GM12878 (cell line): ENCODE measurements at regions not wholly inside any gene's neighbourhood (a gene's known extent, or its start where the extent isn't known, plus 50 kb on each side); places are given as distances from the start of the nearest gene placed in this dataset.

Experiments
- ATAC-seq: fragments of 200-7000 bp; cut with Tn5 transposase; 3 replicates; pipeline ENCODE4 v1.9.1; 2020; ENCODE audit warnings: mild to moderate bottlenecking, moderate library complexity
- BruUV-seq: library from RNA; stranded (reverse); fragments of 400-500 nt; replicated peaks from 2 replicates; lab custom pipeline; 2021; lab: Mats Ljungman, UMichigan
- CTCF ChIA-PET: fragments of 300-600 bp; sonication (Branson Sonifier 250); formaldehyde crosslinking; extraction: SDS; loops from one replicate; lab custom pipeline; 2021; ENCODE audit warnings: inconsistent platforms; lab: Yijun Ruan, JAX
- POLR2A ChIA-PET: fragments of 350-600 bp; formaldehyde crosslinking; extraction: SDS; loops from one replicate; lab custom pipeline; 2021; ENCODE audit warnings: inconsistent platforms; lab: Charles Lee
- RAD21 ChIA-PET: fragments of 300-600 bp; sonication (Branson Sonifier 250); formaldehyde crosslinking; loops from one replicate; lab custom pipeline; 2023; ENCODE audit warnings: antibody characterized with exemption; ENCODE audit not compliant: unreplicated experiment; lab: Charles Lee
- SMC1A ChIA-PET: fragments of 300-600 bp; sonication (Branson Sonifier 250); formaldehyde crosslinking; loops from one replicate; lab custom pipeline; 2023; ENCODE audit not compliant: unreplicated experiment, uncharacterized antibody; lab: Charles Lee
- DNase-seq: peaks from one replicate; pipeline ENCODE4 v3.0.0-alpha.2; 2011; ENCODE audit warnings: low read depth, low spot score
- FAIRE-seq: peaks from 3 replicates; lab custom pipeline; 2011; peaks lifted over from hg19 to GRCh38; lab: Jason Lieb, UNC
- H2AFZ ChIP-seq: 2 replicates; pipeline ENCODE4 v1.6.0; 2011; ENCODE audit warnings: low read depth, low read length, control low read depth; ENCODE audit not compliant: control insufficient read depth
- H3K27ac ChIP-seq: 2 replicates; pipeline ENCODE4 v1.5.1; 2011; ENCODE audit warnings: control low read depth; ENCODE audit not compliant: control insufficient read depth, insufficient read depth
- H3K27me3 ChIP-seq, 2 experiments: replicated peaks in 1 of 2; 2 replicates each; pipeline versions ENCODE4 v1.6.0 to v1.6.1; 2011; ENCODE audit warnings: low read length in 1 of 2; ENCODE audit not compliant: control insufficient read depth in 2 of 2, insufficient read depth in 2 of 2
- H3K36me3 ChIP-seq, 2 experiments: 2 replicates each; pipeline ENCODE4 v1.5.1; 2011; ENCODE audit warnings: low read length in 1 of 2; ENCODE audit not compliant: control insufficient read depth in 2 of 2, insufficient read depth in 2 of 2
- H3K4me1 ChIP-seq: 2 replicates; pipeline ENCODE4 v1.6.1; 2011; ENCODE audit warnings: mild to moderate bottlenecking, low read length, moderate library complexity, mixed read lengths; ENCODE audit not compliant: control insufficient read depth, insufficient read depth
- H3K4me2 ChIP-seq: 2 replicates; pipeline ENCODE4 v1.6.0; 2011; ENCODE audit warnings: control low read depth; ENCODE audit not compliant: control insufficient read depth, insufficient read depth
- H3K4me3 ChIP-seq: fragments of 200-600 bp; sonication (generic); 2 replicates; pipeline ENCODE4 v1.5.1; 2016
- H3K79me2 ChIP-seq: 2 replicates; pipeline ENCODE4 v1.6.0; 2011; ENCODE audit warnings: low read length; ENCODE audit not compliant: control insufficient read depth, insufficient read depth
- H3K9ac ChIP-seq: 2 replicates; pipeline ENCODE4 v1.8.0; 2011; ENCODE audit warnings: low read length, control low read depth, mixed read lengths; ENCODE audit not compliant: control insufficient read depth, insufficient read depth
- H3K9me3 ChIP-seq: replicated peaks from 3 replicates; pipeline ENCODE4 v1.5.1; 2011; ENCODE audit warnings: mild to moderate bottlenecking, low read length; ENCODE audit not compliant: control insufficient read depth, insufficient read depth
- H4K20me1 ChIP-seq: 2 replicates; pipeline ENCODE4 v1.6.0; 2011; ENCODE audit not compliant: control insufficient read depth, insufficient read depth
- MTA3 ChIP-seq: IDR thresholded peaks from 2 replicates; pipeline ENCODE4 v1.6.1; 2012; ENCODE audit warnings: low read length, inconsistent platforms, borderline replicate concordance
- SMC3 ChIP-seq: IDR thresholded peaks from 2 replicates; pipeline ENCODE4 v1.6.1; 2011; ENCODE audit warnings: low read length, improper control_type of control experiment, borderline replicate concordance
- SPI1 ChIP-seq: IDR thresholded peaks from 2 replicates; pipeline ENCODE4 v1.6.1; 2011; ENCODE audit warnings: low read depth, mild to moderate bottlenecking, low read length, moderate library complexity, borderline replicate concordance; ENCODE audit not compliant: insufficient read depth
- TCF3 ChIP-seq: IDR thresholded peaks from 2 replicates; pipeline ENCODE4 v1.6.1; 2012; ENCODE audit warnings: low read depth, mild to moderate bottlenecking, low read length, borderline replicate concordance; ENCODE audit not compliant: insufficient read depth
- ZNF217 ChIP-seq: fragments of 450-650 bp; IDR thresholded peaks from 2 replicates; pipeline ENCODE4 v1.6.1; 2017; ENCODE audit warnings: antibody characterized with exemption, mild to moderate bottlenecking
- WGBS: methylation state at CpG from one replicate; pipeline ENCODE4 v1.1.6; 2016; ENCODE audit warnings: low lambda C conversion rate; ENCODE audit not compliant: insufficient replicate concordance, insufficient coverage; ENCODE audit errors: missing lambda C conversion rate; 5-methylcytosine and 5-hydroxymethylcytosine counted together
- in situ Hi-C: fragments of 300-500 bp; cut with MboI; formaldehyde crosslinking; loops from 9 replicates; pipeline ENCODE4 v1.14.3; 2018; ENCODE audit warnings: mixed read lengths
- intact Hi-C: fragments of 100-400 bp; cut with micrococcal nuclease; formaldehyde crosslinking; loops from one replicate; pipeline ENCODE4 v1.14.2; 2022; ENCODE audit not compliant: unreplicated experiment
- TF ChIP-seq, protein P1 (sequence below): fragments of 450-650 bp; formaldehyde crosslinking; IDR thresholded peaks from 2 replicates; pipeline ENCODE4 v1.4.0; 2020; ENCODE audit warnings: mild to moderate bottlenecking, moderate library complexity
- TF ChIP-seq, protein P2 (sequence below): IDR thresholded peaks from 2 replicates; pipeline ENCODE4 v1.6.1; 2012; ENCODE audit warnings: low read depth, low read length, improper control_type of control experiment
- TF ChIP-seq, protein P3 (sequence below): fragments of 150-350 bp; IDR thresholded peaks from 2 replicates; pipeline ENCODE4 v1.6.1; 2014; ENCODE audit warnings: mild to moderate bottlenecking, low read depth, low read length
- TF ChIP-seq, protein P4 (sequence below): fragments of 450-650 bp; IDR thresholded peaks from 2 replicates; pipeline ENCODE4 v1.6.1; 2014; ENCODE audit warnings: mild to moderate bottlenecking

DNA sequence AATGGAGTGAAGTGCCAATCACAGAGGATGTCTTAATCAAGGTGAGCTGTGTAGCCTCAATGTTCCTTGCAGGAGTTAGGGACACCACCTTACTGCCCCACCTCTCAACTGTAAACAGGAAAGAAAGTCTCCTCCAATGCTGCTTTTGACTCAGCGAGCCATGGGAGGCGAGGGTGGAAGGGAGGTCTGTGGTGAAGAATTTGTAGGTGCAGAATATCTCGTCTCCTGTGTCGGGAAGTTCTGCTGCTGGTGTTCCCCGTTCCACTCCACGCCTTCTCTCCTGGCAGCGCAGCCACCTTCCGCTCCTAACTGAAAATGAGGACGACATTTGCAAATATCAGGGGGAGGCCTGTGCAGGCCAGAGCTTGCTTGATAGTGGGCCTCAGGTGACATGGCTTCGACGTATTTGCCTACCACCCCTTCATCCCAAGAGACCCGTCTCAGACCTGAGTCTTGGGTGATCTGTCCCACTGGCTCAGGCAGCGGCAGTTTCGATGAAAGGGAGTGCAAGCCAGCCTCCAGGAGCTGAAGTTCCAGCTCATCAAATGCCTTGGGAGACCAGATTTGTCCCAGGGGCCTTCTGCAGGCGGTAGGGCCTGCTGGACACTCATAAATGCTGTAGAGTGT lies 368.3 kb upstream of the C1orf174 start:
- WGBS, result 13% methylated on average over 10 of the region's 15 CpGs
- DNase-seq, result no peak
- ChIA-PET RAD21 (no interaction called here), POLR2A (no interaction called here)
- H3K27ac ChIP-seq, result no peak overlapping the region
- H2AFZ ChIP-seq, result no peak overlapping the region
- in situ Hi-C loops (no loop called here), intact Hi-C loops (no loop called here)
- no peaks in the 10 kb centered on the region for H3K27me3 ChIP-seq
- no peak for TF ChIP-seq SPI1
- TF ChIP-seq, protein P1, sequence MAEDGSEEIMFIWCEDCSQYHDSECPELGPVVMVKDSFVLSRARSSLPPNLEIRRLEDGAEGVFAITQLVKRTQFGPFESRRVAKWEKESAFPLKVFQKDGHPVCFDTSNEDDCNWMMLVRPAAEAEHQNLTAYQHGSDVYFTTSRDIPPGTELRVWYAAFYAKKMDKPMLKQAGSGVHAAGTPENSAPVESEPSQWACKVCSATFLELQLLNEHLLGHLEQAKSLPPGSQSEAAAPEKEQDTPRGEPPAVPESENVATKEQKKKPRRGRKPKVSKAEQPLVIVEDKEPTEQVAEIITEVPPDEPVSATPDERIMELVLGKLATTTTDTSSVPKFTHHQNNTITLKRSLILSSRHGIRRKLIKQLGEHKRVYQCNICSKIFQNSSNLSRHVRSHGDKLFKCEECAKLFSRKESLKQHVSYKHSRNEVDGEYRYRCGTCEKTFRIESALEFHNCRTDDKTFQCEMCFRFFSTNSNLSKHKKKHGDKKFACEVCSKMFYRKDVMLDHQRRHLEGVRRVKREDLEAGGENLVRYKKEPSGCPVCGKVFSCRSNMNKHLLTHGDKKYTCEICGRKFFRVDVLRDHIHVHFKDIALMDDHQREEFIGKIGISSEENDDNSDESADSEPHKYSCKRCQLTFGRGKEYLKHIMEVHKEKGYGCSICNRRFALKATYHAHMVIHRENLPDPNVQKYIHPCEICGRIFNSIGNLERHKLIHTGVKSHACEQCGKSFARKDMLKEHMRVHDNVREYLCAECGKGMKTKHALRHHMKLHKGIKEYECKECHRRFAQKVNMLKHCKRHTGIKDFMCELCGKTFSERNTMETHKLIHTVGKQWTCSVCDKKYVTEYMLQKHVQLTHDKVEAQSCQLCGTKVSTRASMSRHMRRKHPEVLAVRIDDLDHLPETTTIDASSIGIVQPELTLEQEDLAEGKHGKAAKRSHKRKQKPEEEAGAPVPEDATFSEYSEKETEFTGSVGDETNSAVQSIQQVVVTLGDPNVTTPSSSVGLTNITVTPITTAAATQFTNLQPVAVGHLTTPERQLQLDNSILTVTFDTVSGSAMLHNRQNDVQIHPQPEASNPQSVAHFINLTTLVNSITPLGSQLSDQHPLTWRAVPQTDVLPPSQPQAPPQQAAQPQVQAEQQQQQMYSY, result no peak
- TF ChIP-seq, all 136 proteins: peak for 0
- Histone ChIP-seq H3K79me2 (no peaks in the 10 kb centered on the region), H3K36me3 (no peaks in the 10 kb centered on the region), H3K9ac (no peak overlapping the region), H4K20me1 (no peaks in the 10 kb centered on the region), H3K4me2 (no peak overlapping the region), H3K9me3 (no peaks in the 10 kb centered on the region), H3K4me1 (no peaks in the 10 kb centered on the region), H3K4me3 (no peak overlapping the region)
- FAIRE-seq (no peak), ATAC-seq (no peak)
- ChIA-PET SMC1A (no interaction called here), CTCF (no interaction called here)
- no TSS peak for BruUV-seq

DNA sequence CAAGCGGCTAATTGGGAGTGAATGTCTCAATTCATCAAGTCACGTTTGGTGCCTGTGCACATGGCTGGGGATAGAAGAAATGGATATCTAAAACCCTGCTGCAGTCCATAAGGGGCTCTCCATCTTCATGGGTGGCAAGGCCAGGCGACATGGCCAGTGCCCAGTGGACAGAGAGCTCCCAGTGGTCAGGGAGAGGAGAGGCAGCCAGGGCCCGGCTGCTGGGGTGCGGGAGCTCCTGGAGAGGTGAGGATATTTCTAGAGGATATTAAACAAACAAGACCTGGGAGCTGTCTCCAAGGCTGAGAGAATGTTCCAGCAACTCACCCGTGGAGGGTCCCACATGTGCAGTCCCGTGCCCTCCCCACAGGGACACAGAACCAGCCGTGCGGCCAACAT lies 368.8 kb upstream of the C1orf174 start:
- DNase-seq (no peak), ATAC-seq (no peak), FAIRE-seq (no peak)
- ChIA-PET RAD21 (no interaction called here), CTCF (no interaction called here), POLR2A (no interaction called here), SMC1A (no interaction called here)
- no peaks in the 10 kb centered on the region for H3K9me3 ChIP-seq
- no peak overlapping the region for H2AFZ ChIP-seq
- no peak overlapping the region for H3K27ac ChIP-seq
- H3K4me1 ChIP-seq, result no peaks in the 10 kb centered on the region
- BruUV-seq, result no TSS peak
- H3K4me2 ChIP-seq, result no peak overlapping the region
- H3K9ac ChIP-seq, result no peak overlapping the region
- H3K79me2 ChIP-seq, result no peaks in the 10 kb centered on the region
- H3K27me3 ChIP-seq, result no peaks in the 10 kb centered on the region
- H3K36me3 ChIP-seq, result no peaks in the 10 kb centered on the region
- H3K4me3 ChIP-seq, result no peak overlapping the region
- in situ Hi-C loops, result no loop called here
- 41% methylated on average over 8 of the region's 9 CpGs for WGBS
- intact Hi-C loops, result no loop called here
- no peaks in the 10 kb centered on the region for H4K20me1 ChIP-seq
- TF ChIP-seq, protein P2, sequence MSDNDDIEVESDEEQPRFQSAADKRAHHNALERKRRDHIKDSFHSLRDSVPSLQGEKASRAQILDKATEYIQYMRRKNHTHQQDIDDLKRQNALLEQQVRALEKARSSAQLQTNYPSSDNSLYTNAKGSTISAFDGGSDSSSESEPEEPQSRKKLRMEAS, result no peak
- no peak for TF ChIP-seq ZNF217
- TF ChIP-seq TCF3, result no peak
- TF ChIP-seq, protein P3, sequence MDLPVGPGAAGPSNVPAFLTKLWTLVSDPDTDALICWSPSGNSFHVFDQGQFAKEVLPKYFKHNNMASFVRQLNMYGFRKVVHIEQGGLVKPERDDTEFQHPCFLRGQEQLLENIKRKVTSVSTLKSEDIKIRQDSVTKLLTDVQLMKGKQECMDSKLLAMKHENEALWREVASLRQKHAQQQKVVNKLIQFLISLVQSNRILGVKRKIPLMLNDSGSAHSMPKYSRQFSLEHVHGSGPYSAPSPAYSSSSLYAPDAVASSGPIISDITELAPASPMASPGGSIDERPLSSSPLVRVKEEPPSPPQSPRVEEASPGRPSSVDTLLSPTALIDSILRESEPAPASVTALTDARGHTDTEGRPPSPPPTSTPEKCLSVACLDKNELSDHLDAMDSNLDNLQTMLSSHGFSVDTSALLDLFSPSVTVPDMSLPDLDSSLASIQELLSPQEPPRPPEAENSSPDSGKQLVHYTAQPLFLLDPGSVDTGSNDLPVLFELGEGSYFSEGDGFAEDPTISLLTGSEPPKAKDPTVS, result no peak
- TF ChIP-seq MTA3, result no peak
- no peak for TF ChIP-seq SMC3
- TF ChIP-seq, protein P4, sequence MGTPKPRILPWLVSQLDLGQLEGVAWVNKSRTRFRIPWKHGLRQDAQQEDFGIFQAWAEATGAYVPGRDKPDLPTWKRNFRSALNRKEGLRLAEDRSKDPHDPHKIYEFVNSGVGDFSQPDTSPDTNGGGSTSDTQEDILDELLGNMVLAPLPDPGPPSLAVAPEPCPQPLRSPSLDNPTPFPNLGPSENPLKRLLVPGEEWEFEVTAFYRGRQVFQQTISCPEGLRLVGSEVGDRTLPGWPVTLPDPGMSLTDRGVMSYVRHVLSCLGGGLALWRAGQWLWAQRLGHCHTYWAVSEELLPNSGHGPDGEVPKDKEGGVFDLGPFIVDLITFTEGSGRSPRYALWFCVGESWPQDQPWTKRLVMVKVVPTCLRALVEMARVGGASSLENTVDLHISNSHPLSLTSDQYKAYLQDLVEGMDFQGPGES, result no peak
